LNCaP clone FGC (cell line): ENCODE measurements at regions not wholly inside any gene's neighbourhood (a gene's known extent, or its start where the extent isn't known, plus 50 kb on each side); places are given as distances from the start of the nearest gene placed in this dataset.

ENCODE experiments used
- DNase-seq: peaks from one replicate; pipeline ENCODE4 v3.0.0-alpha.2; 2011; ENCODE audit warnings: low read depth
- H3K4me3 ChIP-seq: 2 replicates; pipeline ENCODE4 v1.5.1; 2011; ENCODE audit warnings: mild to moderate bottlenecking, low read depth, low read length, control low read depth
- CTCF ChIP-seq: IDR thresholded peaks from 2 replicates; pipeline ENCODE4 v1.5.1; 2012; ENCODE audit warnings: mild to moderate bottlenecking; ENCODE audit not compliant: control insufficient read depth, insufficient read depth; ENCODE audit errors: extremely low read depth

- no peak for TF ChIP-seq CTCF
- no peak for DNase-seq
- H3K4me3 ChIP-seq, result no peak overlapping the region
Measured at GRCh38 chr1:56324504-56324903, 254.9 kb downstream of the PLPP3 start.

DNA sequence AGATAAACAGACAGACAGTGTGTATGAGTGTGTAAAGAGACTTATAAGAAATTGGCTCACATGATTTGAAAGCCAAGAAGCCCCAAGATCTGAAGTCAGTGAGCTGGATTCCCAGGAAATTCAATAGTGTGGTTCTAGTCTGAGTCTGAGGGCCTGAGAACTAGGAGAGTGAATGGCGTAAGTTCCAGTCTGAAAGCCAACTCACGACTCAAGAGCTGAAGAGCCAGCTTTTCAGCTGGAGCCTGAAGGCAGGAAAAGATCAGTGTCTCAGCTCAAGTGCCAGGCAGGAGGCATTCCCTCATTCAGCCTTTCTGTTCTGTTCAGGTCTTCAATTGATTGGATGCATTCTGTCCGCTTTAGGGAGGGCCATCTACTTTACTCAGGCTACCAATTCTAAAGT, 257.2 kb downstream of the PLPP3 start:
- no peak for DNase-seq
- no peak for TF ChIP-seq CTCF
- no peak overlapping the region for H3K4me3 ChIP-seq

DNA sequence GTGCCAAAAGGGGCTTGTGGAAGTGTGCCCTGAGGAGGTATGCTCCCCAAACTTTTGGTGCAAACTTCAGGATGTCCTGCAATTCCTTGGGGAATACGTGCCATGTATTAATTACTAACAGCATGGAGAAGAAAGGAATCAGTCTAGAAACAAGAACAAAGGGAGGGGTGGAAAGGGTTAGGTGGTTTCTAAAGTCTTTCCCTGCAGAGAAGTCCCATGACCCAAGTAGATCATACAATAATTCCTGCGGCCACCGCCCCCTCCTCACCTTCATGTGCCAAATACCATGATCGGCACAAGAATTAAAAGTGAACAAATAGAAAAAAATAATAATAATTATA, 258.2 kb downstream of the PLPP3 start:
- no peak for TF ChIP-seq CTCF
- DNase-seq, result no peak

DNA sequence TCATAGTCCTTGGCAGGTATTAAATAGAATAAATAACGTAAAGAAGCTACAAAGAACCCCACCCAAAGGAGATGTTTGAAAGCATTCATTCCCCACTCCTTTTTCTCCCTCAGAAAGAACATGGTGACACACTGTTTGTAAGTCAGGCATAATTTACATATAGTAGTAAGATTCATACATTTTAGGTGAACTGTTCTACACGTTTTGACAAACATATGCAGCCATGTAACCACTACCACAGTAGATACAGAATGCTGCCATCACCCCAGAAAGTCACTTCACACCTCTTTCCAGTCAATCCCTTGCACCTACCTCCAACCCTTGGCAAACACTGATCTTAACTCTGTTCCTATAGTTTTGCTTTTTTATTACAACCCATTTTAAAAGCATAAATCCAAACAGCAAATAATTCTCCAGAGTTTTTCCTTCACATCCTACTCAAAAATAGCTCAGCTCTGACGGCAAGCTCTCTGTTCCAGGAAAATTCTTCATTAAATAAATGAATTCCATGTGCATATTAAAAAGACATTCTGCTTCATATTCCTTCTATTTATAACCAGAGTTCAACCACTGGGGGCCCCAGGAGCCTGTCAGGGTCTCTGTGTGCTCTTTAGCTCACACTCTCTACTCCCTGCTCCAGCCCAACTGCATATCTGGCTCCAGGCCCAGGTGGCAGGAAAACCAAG, 258.8 kb downstream of the PLPP3 start:
- H3K4me3 ChIP-seq, result no peak overlapping the region
- no peak for DNase-seq
- no peak for TF ChIP-seq CTCF

More for the DNA sequence above, 258.2 kb downstream of the PLPP3 start:
- no peak overlapping the region for H3K4me3 ChIP-seq

GRCh38 chr1:56317722-56318121, 261.6 kb downstream of the PLPP3 start:
- no peak for TF ChIP-seq CTCF
- H3K4me3 ChIP-seq, result no peak overlapping the region
- no peak for DNase-seq

DNA sequence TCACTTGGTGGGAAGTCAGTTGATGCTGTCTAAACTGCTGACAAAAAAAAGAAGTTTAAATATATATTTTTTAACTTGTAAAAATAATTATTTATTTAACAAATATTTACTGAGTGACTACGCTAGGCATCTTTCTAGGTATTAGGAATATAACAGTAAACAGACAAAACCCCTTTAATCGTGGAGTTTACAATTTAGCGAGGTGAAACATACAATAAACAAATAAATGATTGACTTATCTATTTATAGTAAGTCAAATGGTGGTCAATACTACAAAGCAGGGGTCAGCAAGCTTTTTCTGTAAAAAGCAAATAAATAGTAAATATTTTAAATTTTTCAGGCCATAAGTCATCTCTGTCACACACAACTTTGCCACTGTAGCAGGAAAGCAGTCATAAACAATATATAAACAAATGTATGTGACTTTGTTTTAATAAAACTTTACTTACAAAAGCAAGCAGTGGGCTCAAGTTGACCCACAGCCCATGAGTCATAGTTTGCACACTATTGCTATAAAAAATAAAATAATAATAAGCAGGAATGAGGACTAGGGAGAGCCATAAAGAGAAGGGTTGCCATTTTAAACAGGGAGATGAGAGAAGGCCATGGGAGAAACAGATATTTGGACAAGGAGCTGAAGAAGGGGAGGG, 263.9 kb downstream of the PLPP3 start:
- no peak for DNase-seq
- no peak for TF ChIP-seq CTCF
- H3K4me3 ChIP-seq, result no peak overlapping the region

- DNase-seq, result no peak
- no peak for TF ChIP-seq CTCF
Measured at GRCh38 chr1:56313560-56313959, 265.8 kb downstream of the PLPP3 start.

More at GRCh38 chr1:56313560-56313959, 265.8 kb downstream of the PLPP3 start:
- H3K4me3 ChIP-seq, result no peak overlapping the region
